Spleen (tissue), 7 donors: ENCODE measurements at regions not wholly inside any gene's neighbourhood (a gene's known extent, or its start where the extent isn't known, plus 50 kb on each side); places are given as distances from the start of the nearest gene placed in this dataset.

ENCODE experiments used
- POLR2A ChIP-seq, 3 donors: fragments of 450-650 bp; IDR thresholded peaks; one replicate each; pipeline ENCODE4 v1.5.1; 2017; ENCODE audit warnings: antibody characterized with exemption in 3 of 3, mild to moderate bottlenecking in 1 of 3
- POLR2AphosphoS5 ChIP-seq, 3 donors: sonication (generic); formaldehyde crosslinking; IDR thresholded peaks; one replicate each; pipeline ENCODE4 v1.5.1; 2017; ENCODE audit warnings: antibody characterized with exemption in 3 of 3
- TF ChIP-seq, protein P1 (sequence below), 11 experiments: fragments of 200-600 bp in 7 of 11; fragments of 450-650 bp in 4 of 11; sonication (generic) in 4 of 11; IDR thresholded peaks in 8 of 11; conservative IDR thresholded peaks in 3 of 11; 1 replicate in 7 of 11; 2 replicates in 4 of 11; pipeline versions ENCODE4 v1.4.0 to v1.8.0; 2016 to 2021; ENCODE audit warnings: antibody characterized with exemption in 11 of 11, inconsistent platforms in 4 of 11, mild to moderate bottlenecking in 1 of 11
- donor health status: DM: no; HTN: no; CAD: no; lungs with moderate emphysema.
- donor health status: DM: no; HTN: no; CAD: no.
- donor health status: DM: no; HTN: no; CAD: no.

- TF ChIP-seq, protein P1, sequence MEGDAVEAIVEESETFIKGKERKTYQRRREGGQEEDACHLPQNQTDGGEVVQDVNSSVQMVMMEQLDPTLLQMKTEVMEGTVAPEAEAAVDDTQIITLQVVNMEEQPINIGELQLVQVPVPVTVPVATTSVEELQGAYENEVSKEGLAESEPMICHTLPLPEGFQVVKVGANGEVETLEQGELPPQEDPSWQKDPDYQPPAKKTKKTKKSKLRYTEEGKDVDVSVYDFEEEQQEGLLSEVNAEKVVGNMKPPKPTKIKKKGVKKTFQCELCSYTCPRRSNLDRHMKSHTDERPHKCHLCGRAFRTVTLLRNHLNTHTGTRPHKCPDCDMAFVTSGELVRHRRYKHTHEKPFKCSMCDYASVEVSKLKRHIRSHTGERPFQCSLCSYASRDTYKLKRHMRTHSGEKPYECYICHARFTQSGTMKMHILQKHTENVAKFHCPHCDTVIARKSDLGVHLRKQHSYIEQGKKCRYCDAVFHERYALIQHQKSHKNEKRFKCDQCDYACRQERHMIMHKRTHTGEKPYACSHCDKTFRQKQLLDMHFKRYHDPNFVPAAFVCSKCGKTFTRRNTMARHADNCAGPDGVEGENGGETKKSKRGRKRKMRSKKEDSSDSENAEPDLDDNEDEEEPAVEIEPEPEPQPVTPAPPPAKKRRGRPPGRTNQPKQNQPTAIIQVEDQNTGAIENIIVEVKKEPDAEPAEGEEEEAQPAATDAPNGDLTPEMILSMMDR (IDR thresholded peaks at IDR 0.05 in 8 of 11, conservative IDR thresholded peaks at IDR 0.05 in 3 of 11) = no peak
- TF ChIP-seq POLR2AphosphoS5 (IDR thresholded peaks at IDR 0.05) (no peak), POLR2A (IDR thresholded peaks at IDR 0.05) (no peak)
Observed at GRCh38 chrX:43064096-43064495, 286.1 kb upstream of the PPP1R2C start.
